ENCODE measurements at regions not wholly inside any gene's neighbourhood (a gene's known extent, or its start where the extent isn't known, plus 50 kb on each side); places are given as distances from the start of the nearest gene placed in this dataset.

GRCh38 chr10:51001587-51001986 lies 72.7 kb upstream of the PRKG1 start:
- TF ChIP-seq CTCF (IDR thresholded peaks at IDR 0.05; ENCODE audit: insufficient read depth, low read length, poor library complexity, severe bottlenecking), result peak; percentile 35
- no peak for TF ChIP-seq EZH2phosphoT487 (conservative IDR thresholded peaks at IDR 0.05; ENCODE audit: low read length)

Data from SU-DHL-6 (cell line).